ENCODE measurements at regions not wholly inside any gene's neighbourhood (a gene's known extent, or its start where the extent isn't known, plus 50 kb on each side); places are given as distances from the start of the nearest gene placed in this dataset.
A peak's percentile ranks its signal among the peaks of the same experiment; 100 is the strongest.

DNA sequence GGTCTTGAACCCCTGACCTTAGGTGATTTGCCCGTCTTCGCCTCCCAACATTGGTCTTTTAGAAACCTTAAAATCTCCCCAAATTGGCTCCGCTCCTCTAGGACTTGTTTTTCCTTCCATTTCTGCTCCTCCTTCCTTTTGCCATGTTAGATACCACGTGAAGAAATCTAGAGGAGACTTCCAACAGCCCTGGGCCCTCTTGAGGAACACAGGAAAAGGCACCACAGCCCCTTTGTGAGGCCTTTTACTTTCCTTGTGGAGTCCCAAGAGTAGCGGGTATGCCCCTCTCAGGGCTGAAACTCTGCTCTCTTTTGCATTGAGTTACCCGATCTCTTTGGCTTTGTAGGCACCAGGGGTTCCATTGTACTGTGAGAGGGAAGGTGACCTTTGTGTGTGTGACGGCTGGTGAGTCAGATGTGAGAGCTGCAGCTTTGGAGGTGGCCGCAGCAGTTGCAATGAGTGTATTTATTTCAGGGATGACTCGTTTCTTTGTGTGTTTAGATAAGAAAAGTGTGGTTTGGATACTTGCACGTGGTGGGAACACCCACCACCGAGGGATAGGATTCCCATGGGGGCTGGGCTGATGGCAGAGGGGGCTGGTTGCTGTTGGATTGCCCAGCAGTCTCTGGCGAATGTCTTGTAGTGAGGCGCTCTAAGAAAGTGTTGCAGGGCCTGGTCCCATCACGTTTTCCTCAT, 218.4 kb upstream of the HS6ST1 start:
- CTCF ChIA-PET, result no interaction called here
- intact Hi-C loops (cut with micrococcal nuclease), result no loop called here

DNA sequence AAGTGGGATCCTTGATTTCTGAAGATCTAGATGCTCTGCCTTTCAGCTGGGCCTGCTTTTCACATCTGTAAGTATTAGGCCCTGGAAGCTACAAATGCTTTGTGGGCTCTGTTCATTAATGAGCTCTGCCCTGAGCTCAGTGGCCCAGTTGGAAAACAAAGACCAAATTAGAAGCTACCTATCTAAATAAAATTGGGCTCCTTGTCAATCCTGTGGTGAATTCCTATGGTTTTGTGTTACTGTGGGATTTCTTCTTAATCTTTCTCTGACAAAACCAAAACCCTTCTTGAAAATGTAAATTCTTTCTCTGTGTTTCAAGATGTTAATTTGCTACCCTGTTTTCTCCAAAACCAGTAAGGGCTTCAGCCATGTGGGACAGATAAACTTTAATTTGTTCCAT, 219.0 kb upstream of the HS6ST1 start:
- H3K4me3 ChIP-seq (ENCODE audit: low read length), result no peak overlapping the region
- H3K9me2 ChIP-seq (replicated peaks; ENCODE audit: low read length), result no peaks in the 10 kb centered on the region
- intact Hi-C loops (cut with micrococcal nuclease), result no loop called here
- DNase-seq (no peak), ATAC-seq (no peak)
- BruUV-seq (replicated peaks), result no TSS peak
- ChIA-PET POLR2A (ENCODE audit: unreplicated experiment) (no interaction called here), CTCF (no interaction called here)
- no peaks in the 10 kb centered on the region for H3F3A ChIP-seq (ENCODE audit: low read length, unreplicated experiment)
- peak overlapping the region; percentile 26; the same call in 1 of the 2 replicates for H3K27ac ChIP-seq (ENCODE audit: low read length)
- peaks cover 14% of the 10 kb centered on the region for H3K4me1 ChIP-seq (ENCODE audit: insufficient read depth, low read length)
- H3K9ac ChIP-seq (ENCODE audit: low read length), result no peak overlapping the region
- 0 out of 2 replicates have a peak overlapping the region, but pooled peaks have one; percentile 9 for H2AFZ ChIP-seq (ENCODE audit: low read length)
- no peak overlapping the region for H3K4me2 ChIP-seq (ENCODE audit: low read length)
- no peaks in the 10 kb centered on the region for H3K9me3 ChIP-seq (ENCODE audit: low read length)
- no peaks in the 10 kb centered on the region for H3K79me2 ChIP-seq (ENCODE audit: low read length)
- TF ChIP-seq, protein P1, sequence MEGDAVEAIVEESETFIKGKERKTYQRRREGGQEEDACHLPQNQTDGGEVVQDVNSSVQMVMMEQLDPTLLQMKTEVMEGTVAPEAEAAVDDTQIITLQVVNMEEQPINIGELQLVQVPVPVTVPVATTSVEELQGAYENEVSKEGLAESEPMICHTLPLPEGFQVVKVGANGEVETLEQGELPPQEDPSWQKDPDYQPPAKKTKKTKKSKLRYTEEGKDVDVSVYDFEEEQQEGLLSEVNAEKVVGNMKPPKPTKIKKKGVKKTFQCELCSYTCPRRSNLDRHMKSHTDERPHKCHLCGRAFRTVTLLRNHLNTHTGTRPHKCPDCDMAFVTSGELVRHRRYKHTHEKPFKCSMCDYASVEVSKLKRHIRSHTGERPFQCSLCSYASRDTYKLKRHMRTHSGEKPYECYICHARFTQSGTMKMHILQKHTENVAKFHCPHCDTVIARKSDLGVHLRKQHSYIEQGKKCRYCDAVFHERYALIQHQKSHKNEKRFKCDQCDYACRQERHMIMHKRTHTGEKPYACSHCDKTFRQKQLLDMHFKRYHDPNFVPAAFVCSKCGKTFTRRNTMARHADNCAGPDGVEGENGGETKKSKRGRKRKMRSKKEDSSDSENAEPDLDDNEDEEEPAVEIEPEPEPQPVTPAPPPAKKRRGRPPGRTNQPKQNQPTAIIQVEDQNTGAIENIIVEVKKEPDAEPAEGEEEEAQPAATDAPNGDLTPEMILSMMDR (conservative IDR thresholded peaks at IDR 0.05; ENCODE audit: low read depth, low read length), result no peak
- TF ChIP-seq EZH2phosphoT487 (IDR thresholded peaks at IDR 0.05; ENCODE audit: borderline replicate concordance, low read length), result no peak
- no peak for TF ChIP-seq EZH2 (IDR thresholded peaks at IDR 0.05; ENCODE audit: low read length, unreplicated experiment)
- no peaks in the 10 kb centered on the region for H3K36me3 ChIP-seq (ENCODE audit: low read depth, low read length)
- H4K20me1 ChIP-seq (ENCODE audit: low read length), result no peaks in the 10 kb centered on the region
- H3K27me3 ChIP-seq (ENCODE audit: low read length), result peaks cover 7% of the 10 kb centered on the region; the same call in 1 of the 2 replicates

More for the DNA sequence above, 218.4 kb upstream of the HS6ST1 start:
- POLR2A ChIA-PET (ENCODE audit: unreplicated experiment), result no interaction called here
- no peaks in the 10 kb centered on the region for H3K36me3 ChIP-seq (ENCODE audit: low read depth, low read length)
- peak; percentile 71 for DNase-seq
- H2AFZ ChIP-seq (ENCODE audit: low read length), result 0 out of 2 replicates have a peak overlapping the region, but pooled peaks have one; percentile 9
- no peaks in the 10 kb centered on the region for H3K79me2 ChIP-seq (ENCODE audit: low read length)
- peak; percentile 48 for ATAC-seq
- no peak overlapping the region for H3K4me2 ChIP-seq (ENCODE audit: low read length)
- peaks cover 14% of the 10 kb centered on the region for H3K4me1 ChIP-seq (ENCODE audit: insufficient read depth, low read length)
- no peaks in the 10 kb centered on the region for H3K9me2 ChIP-seq (replicated peaks; ENCODE audit: low read length)
- H3K4me3 ChIP-seq (ENCODE audit: low read length), result no peak overlapping the region
- no TSS peak for BruUV-seq (replicated peaks)
- H3F3A ChIP-seq (ENCODE audit: low read length, unreplicated experiment), result no peaks in the 10 kb centered on the region
- 0 out of 2 replicates have a peak, but pooled peaks cover 5% of the 10 kb centered on the region for H3K27me3 ChIP-seq (ENCODE audit: low read length)
- TF ChIP-seq EZH2phosphoT487 (IDR thresholded peaks at IDR 0.05; ENCODE audit: borderline replicate concordance, low read length) (no peak), EZH2 (IDR thresholded peaks at IDR 0.05; ENCODE audit: low read length, unreplicated experiment) (no peak)
- TF ChIP-seq, protein P1 (conservative IDR thresholded peaks at IDR 0.05; ENCODE audit: low read depth, low read length), result no peak
- no peaks in the 10 kb centered on the region for H3K9me3 ChIP-seq (ENCODE audit: low read length)
- peak overlapping the region; percentile 26; the same call in 1 of the 2 replicates for H3K27ac ChIP-seq (ENCODE audit: low read length)
- no peak overlapping the region for H3K9ac ChIP-seq (ENCODE audit: low read length)
- no peaks in the 10 kb centered on the region for H4K20me1 ChIP-seq (ENCODE audit: low read length)

DNA sequence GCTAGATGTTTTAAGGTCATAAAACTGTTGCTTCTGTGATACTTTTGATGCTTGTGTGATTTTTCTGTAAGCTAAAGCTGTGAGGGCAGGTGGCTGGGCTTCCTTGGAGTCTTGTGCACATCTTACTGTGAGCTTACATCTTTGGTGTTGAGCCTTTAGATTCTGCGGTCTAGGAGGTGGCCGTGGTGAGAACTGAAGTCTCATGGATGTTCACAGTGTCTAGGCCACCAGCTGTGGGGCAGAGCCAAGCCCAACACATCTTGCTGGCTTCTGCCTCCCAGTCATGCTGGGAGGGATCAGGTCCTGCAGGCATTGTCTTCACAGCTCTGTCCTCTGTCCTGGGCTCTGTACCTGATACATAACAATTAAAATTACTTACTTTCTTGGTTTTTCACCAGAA, 219.7 kb upstream of the HS6ST1 start:
- Histone ChIP-seq H3K27ac (ENCODE audit: low read length) (no peak overlapping the region), H3K4me2 (ENCODE audit: low read length) (no peak overlapping the region), H3K9ac (ENCODE audit: low read length) (no peak overlapping the region), H3K36me3 (ENCODE audit: low read depth, low read length) (no peaks in the 10 kb centered on the region), H3F3A (ENCODE audit: low read length, unreplicated experiment) (no peaks in the 10 kb centered on the region), H3K9me3 (ENCODE audit: low read length) (no peaks in the 10 kb centered on the region), H3K9me2 (replicated peaks; ENCODE audit: low read length) (no peaks in the 10 kb centered on the region), H3K4me1 (ENCODE audit: insufficient read depth, low read length) (peaks cover 14% of the 10 kb centered on the region), H3K27me3 (ENCODE audit: low read length) (peaks cover 14% of the 10 kb centered on the region; the same call in 1 of the 2 replicates), H3K4me3 (ENCODE audit: low read length) (no peak overlapping the region), H2AFZ (ENCODE audit: low read length) (no peak overlapping the region), H4K20me1 (ENCODE audit: low read length) (no peaks in the 10 kb centered on the region), H3K79me2 (ENCODE audit: low read length) (no peaks in the 10 kb centered on the region)
- TF ChIP-seq EZH2 (IDR thresholded peaks at IDR 0.05; ENCODE audit: low read length, unreplicated experiment), result no peak
- TF ChIP-seq, protein P1 (conservative IDR thresholded peaks at IDR 0.05; ENCODE audit: low read depth, low read length), result no peak
- TF ChIP-seq EZH2phosphoT487 (IDR thresholded peaks at IDR 0.05; ENCODE audit: borderline replicate concordance, low read length), result no peak
- ATAC-seq (no peak), DNase-seq (no peak)
- no TSS peak for BruUV-seq (replicated peaks)
- CTCF ChIA-PET, result no interaction called here
- POLR2A ChIA-PET (ENCODE audit: unreplicated experiment), result no interaction called here
- intact Hi-C loops (cut with micrococcal nuclease), result no loop called here
